ENCODE measurements at regions not wholly inside any gene's neighbourhood (a gene's known extent, or its start where the extent isn't known, plus 50 kb on each side); places are given as distances from the start of the nearest gene placed in this dataset.

DNA sequence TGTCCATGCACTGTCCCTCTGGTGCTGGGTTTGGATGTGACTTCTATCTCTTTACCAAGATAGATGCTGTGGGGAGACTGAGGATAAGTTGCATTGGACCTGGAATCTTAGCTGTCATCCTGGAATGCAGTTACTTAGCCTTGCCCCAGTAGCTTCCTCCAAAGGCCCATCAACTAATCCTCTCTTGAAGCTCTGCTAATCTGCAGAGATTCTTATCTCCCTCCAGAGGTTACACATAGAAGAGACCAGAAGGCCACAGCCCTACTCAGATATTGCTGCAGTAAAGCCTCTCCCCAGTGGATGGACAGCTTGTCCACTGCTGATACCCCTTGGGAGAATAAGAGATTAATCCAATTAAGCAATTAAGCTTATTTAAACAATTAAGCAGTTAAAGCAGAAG, 867.2 kb downstream of the BCL11B start:
- TF ChIP-seq, protein P1, sequence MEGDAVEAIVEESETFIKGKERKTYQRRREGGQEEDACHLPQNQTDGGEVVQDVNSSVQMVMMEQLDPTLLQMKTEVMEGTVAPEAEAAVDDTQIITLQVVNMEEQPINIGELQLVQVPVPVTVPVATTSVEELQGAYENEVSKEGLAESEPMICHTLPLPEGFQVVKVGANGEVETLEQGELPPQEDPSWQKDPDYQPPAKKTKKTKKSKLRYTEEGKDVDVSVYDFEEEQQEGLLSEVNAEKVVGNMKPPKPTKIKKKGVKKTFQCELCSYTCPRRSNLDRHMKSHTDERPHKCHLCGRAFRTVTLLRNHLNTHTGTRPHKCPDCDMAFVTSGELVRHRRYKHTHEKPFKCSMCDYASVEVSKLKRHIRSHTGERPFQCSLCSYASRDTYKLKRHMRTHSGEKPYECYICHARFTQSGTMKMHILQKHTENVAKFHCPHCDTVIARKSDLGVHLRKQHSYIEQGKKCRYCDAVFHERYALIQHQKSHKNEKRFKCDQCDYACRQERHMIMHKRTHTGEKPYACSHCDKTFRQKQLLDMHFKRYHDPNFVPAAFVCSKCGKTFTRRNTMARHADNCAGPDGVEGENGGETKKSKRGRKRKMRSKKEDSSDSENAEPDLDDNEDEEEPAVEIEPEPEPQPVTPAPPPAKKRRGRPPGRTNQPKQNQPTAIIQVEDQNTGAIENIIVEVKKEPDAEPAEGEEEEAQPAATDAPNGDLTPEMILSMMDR (IDR thresholded peaks at IDR 0.05; ENCODE audit: extremely low read depth in 1 of 2, insufficient read depth in 1 of 2, low read depth in 1 of 2, low read length in 2 of 2), result no peak
- TF ChIP-seq POLR2A (IDR thresholded peaks at IDR 0.05; ENCODE audit: low read depth, low read length), result no peak
- TF ChIP-seq POLR2AphosphoS5 (IDR thresholded peaks at IDR 0.05; ENCODE audit: insufficient read depth, low read depth, low read length), result no peak
